DMS153 (cell line): ENCODE measurements at regions not wholly inside any gene's neighbourhood (a gene's known extent, or its start where the extent isn't known, plus 50 kb on each side); places are given as distances from the start of the nearest gene placed in this dataset.
"Not testable (repeated sequence)": the region's sequence is repeated elsewhere in the genome, so short reads cannot be mapped to it uniquely, and the experiment has no call there.

ENCODE experiments used
- DNase-seq: peaks from one replicate; lab custom pipeline; 2025; lab: John Stamatoyannopoulos, UW

- not testable (repeated sequence) for DNase-seq
Observed at GRCh38 chr16:88243921-88244320, 138.8 kb upstream of the ZNF469 start.

GRCh38 chr16:88245241-88246081 is 137.3 kb upstream of the ZNF469 start:
- DNase-seq = not testable (repeated sequence)

- not testable (repeated sequence) for DNase-seq
Observed at GRCh38 chr16:88246955-88247582, 135.7 kb upstream of the ZNF469 start.

GRCh38 chr16:88247583-88247966 is 135.2 kb upstream of the ZNF469 start:
- DNase-seq = not testable (repeated sequence)

- DNase-seq = not testable (repeated sequence)
Observed at GRCh38 chr16:88248761-88249160, 134.0 kb upstream of the ZNF469 start.

GRCh38 chr16:88250381-88250780 is 132.4 kb upstream of the ZNF469 start:
- not testable (repeated sequence) for DNase-seq

GRCh38 chr16:88252057-88252794 is 130.5 kb upstream of the ZNF469 start:
- not testable (repeated sequence) for DNase-seq

- DNase-seq = not testable (repeated sequence)
Observed at GRCh38 chr16:88258141-88258540, 124.6 kb upstream of the ZNF469 start.

GRCh38 chr16:88258764-88259525 is 123.8 kb upstream of the ZNF469 start:
- DNase-seq = not testable (repeated sequence)

- DNase-seq = not testable (repeated sequence)
Observed at GRCh38 chr16:88259538-88259937, 123.2 kb upstream of the ZNF469 start.

- not testable (repeated sequence) for DNase-seq
Observed at GRCh38 chr16:88260146-88260545, 122.6 kb upstream of the ZNF469 start.

- not testable (repeated sequence) for DNase-seq
Observed at GRCh38 chr16:88260881-88261665, 121.7 kb upstream of the ZNF469 start.

- not testable (repeated sequence) for DNase-seq
Observed at GRCh38 chr16:88261814-88262605, 120.7 kb upstream of the ZNF469 start.

GRCh38 chr16:88262858-88263563 is 119.7 kb upstream of the ZNF469 start:
- not testable (repeated sequence) for DNase-seq

- DNase-seq = not testable (repeated sequence)
Observed at GRCh38 chr16:88263681-88264287, 119.0 kb upstream of the ZNF469 start.

GRCh38 chr16:88264641-88265285 is 118.0 kb upstream of the ZNF469 start:
- DNase-seq = no peak

GRCh38 chr16:88265286-88265938 is 117.3 kb upstream of the ZNF469 start:
- not testable (repeated sequence) for DNase-seq

GRCh38 chr16:88266036-88266435 is 116.7 kb upstream of the ZNF469 start:
- not testable (repeated sequence) for DNase-seq
